Motor neuron (in vitro differentiated cells): ENCODE measurements at regions not wholly inside any gene's neighbourhood (a gene's known extent, or its start where the extent isn't known, plus 50 kb on each side); places are given as distances from the start of the nearest gene placed in this dataset.
"Not testable (repeated sequence)": the region's sequence is repeated elsewhere in the genome, so short reads cannot be mapped to it uniquely, and the experiment has no call there.

ENCODE experiments used
- ATAC-seq, 8 experiments: fragments of 200-7000 bp; cut with Tn5 transposase; replicated peaks in 6 of 8; 2 replicates each; pipeline ENCODE4 v1.8.0; 2021; ENCODE audit warnings: mild to moderate bottlenecking in 8 of 8, moderate library complexity in 8 of 8
- H3K27ac ChIP-seq, 2 donors: fragments of 250-450 bp; sonication (Bioruptor Pico); 2 replicates each; pipeline ENCODE4 v1.9.0; 2021; ENCODE audit warnings: antibody characterized with exemption in 2 of 2, mild to moderate bottlenecking in 2 of 2, moderate library complexity in 1 of 2
- H3K4me1 ChIP-seq, 2 donors: fragments of 250-450 bp; sonication (Bioruptor Pico); replicated peaks in 1 of 2; 2 replicates each; pipeline ENCODE4 v1.6.1; 2021; ENCODE audit warnings: antibody characterized with exemption in 2 of 2, mild to moderate bottlenecking in 2 of 2, moderate library complexity in 1 of 2
- H3K4me3 ChIP-seq, 5 donors: fragments of 250-450 bp; sonication (Bioruptor Pico); 2 replicates each; pipeline ENCODE4 v1.9.0; 2021; ENCODE audit warnings: antibody characterized with exemption in 5 of 5, mild to moderate bottlenecking in 5 of 5, moderate library complexity in 4 of 5
- WGBS, 10 experiments: fragments of 450-650 bp; shearing (Covaris generic); methylation state at CpG; one replicate each; pipeline ENCODE4 v1.0.0; 2022; 5-methylcytosine and 5-hydroxymethylcytosine counted together
- in situ Hi-C, 9 experiments: fragments of 400-800 bp; cut with MboI; loops; one replicate each; pipeline ENCODE4 v1.15.0; 2021; ENCODE audit warnings: low sequenced_read_pairs in 9 of 9, low pct_unique_long_range_greater_than_20kb in 2 of 9; ENCODE audit not compliant: unreplicated experiment in 9 of 9

- Histone ChIP-seq H3K27ac (no peak overlapping the region), H3K4me3 (no peak overlapping the region), H3K4me1 (no peaks in the 10 kb centered on the region)
- no peak for ATAC-seq
- WGBS, 10 experiments, result 86 to 100% (median 100%) methylated on average over 1 of the region's 1 CpG; no CpG with 5 or more reads in 3 of the 10 experiments
- in situ Hi-C loops, result no loop called here
Observed at GRCh38 chr18:60246606-60247005, 126.0 kb downstream of the MC4R start.

GRCh38 chr18:60245096-60245495 lies 127.5 kb downstream of the MC4R start:
- no peak overlapping the region for H3K4me3 ChIP-seq
- in situ Hi-C loops, result no loop called here

GRCh38 chr18:60239024-60239710 lies 133.4 kb downstream of the MC4R start:
- ATAC-seq, H3K27ac ChIP-seq, H3K4me1 ChIP-seq, H3K4me3 ChIP-seq, in situ Hi-C loops: not testable (repeated sequence)
- 5 to 100% (median 73%) methylated on average over 1 to 4 of the region's 4 CpGs for WGBS, 10 experiments

More at GRCh38 chr18:60245096-60245495, 127.5 kb downstream of the MC4R start:
- H3K27ac ChIP-seq, result no peak overlapping the region
- 40 to 100% (median 92%) methylated on average over 1 to 4 of the region's 5 CpGs; no CpG with 5 or more reads in 2 of the 10 experiments for WGBS, 10 experiments
- H3K4me1 ChIP-seq, result no peaks in the 10 kb centered on the region
- ATAC-seq, result no peak

GRCh38 chr18:60235164-60235563 lies 137.4 kb downstream of the MC4R start:
- Histone ChIP-seq H3K4me3 (no peak overlapping the region), H3K4me1 (peaks cover 0 to 3% of the 10 kb centered on the region in 2 donors), H3K27ac (no peak overlapping the region)
- WGBS, 10 experiments, result 70 to 100% (median 89%) methylated on average over 1 to 3 of the region's 3 CpGs
- no peak for ATAC-seq
- in situ Hi-C loops, result no loop called here

GRCh38 chr18:60232541-60232940 lies 140.0 kb downstream of the MC4R start:
- peak in 2 of 8 experiments; percentile 30 to 37 for ATAC-seq
- Histone ChIP-seq H3K27ac (no peak overlapping the region), H3K4me1 (peaks cover 16 to 24% of the 10 kb centered on the region in 2 donors), H3K4me3 (no peak overlapping the region)
- in situ Hi-C loops, result no loop called here

GRCh38 chr18:60228609-60229595 lies 143.7 kb downstream of the MC4R start:
- no peak overlapping the region for H3K4me3 ChIP-seq
- peak overlapping the region in 1 of 2 donors; percentile 65 for H3K27ac ChIP-seq
- WGBS, 10 experiments, result 28 to 64% (median 38%) methylated on average over 3 to 8 of the region's 8 CpGs
- peaks cover 16 to 24% of the 10 kb centered on the region in 2 donors for H3K4me1 ChIP-seq
- in situ Hi-C loops, result no loop called here
- ATAC-seq, result peak in 5 of 8 experiments; percentile 95 to 96 (median 96)

- 0 to 83% (median 63%) methylated on average over 1 to 5 of the region's 5 CpGs for WGBS, 10 experiments
- no peak overlapping the region for H3K4me3 ChIP-seq
- no peaks in the 10 kb centered on the region for H3K4me1 ChIP-seq
- in situ Hi-C loops, result no loop called here
- no peak for ATAC-seq
- H3K27ac ChIP-seq, result no peak overlapping the region
Observed at GRCh38 chr18:60215432-60215831, 157.1 kb downstream of the MC4R start.

- Histone ChIP-seq H3K4me3 (no peak overlapping the region), H3K4me1 (no peaks in the 10 kb centered on the region), H3K27ac (no peak overlapping the region)
- no peak for ATAC-seq
- in situ Hi-C loops, result no loop called here
- WGBS, 10 experiments, result 0 to 86% (median 83%) methylated on average over 1 of the region's 1 CpG; no CpG with 5 or more reads in 3 of the 10 experiments
Observed at GRCh38 chr18:60209042-60209441, 163.5 kb downstream of the MC4R start.

- no peaks in the 10 kb centered on the region for H3K4me1 ChIP-seq
- in situ Hi-C loops, result no loop called here
- H3K27ac ChIP-seq, result no peak overlapping the region
- peak in 6 of 8 experiments; percentile 24 to 82 (median 58) for ATAC-seq
- 17 to 100% (median 82%) methylated on average over 1 of the region's 1 CpG; no CpG with 5 or more reads in 2 of the 10 experiments for WGBS, 10 experiments
- no peak overlapping the region for H3K4me3 ChIP-seq
Observed at GRCh38 chr18:60202708-60203107, 169.9 kb downstream of the MC4R start.

GRCh38 chr18:60200558-60200957 lies 172.0 kb downstream of the MC4R start:
- no peaks in the 10 kb centered on the region for H3K4me1 ChIP-seq
- H3K27ac ChIP-seq, result no peak overlapping the region
- ATAC-seq, result no peak
- no peak overlapping the region for H3K4me3 ChIP-seq
- in situ Hi-C loops, result no loop called here
- WGBS, 10 experiments, result 92 to 100% (median 100%) methylated on average over 1 to 2 of the region's 2 CpGs; no CpG with 5 or more reads in 7 of the 10 experiments

GRCh38 chr18:60199505-60199904 lies 173.1 kb downstream of the MC4R start:
- H3K4me3 ChIP-seq, result no peak overlapping the region
- WGBS, 10 experiments, result 0 to 100% (median 83%) methylated on average over 1 of the region's 1 CpG; no CpG with 5 or more reads in 2 of the 10 experiments
- in situ Hi-C loops, result no loop called here
- no peak for ATAC-seq
- no peaks in the 10 kb centered on the region for H3K4me1 ChIP-seq
- H3K27ac ChIP-seq, result no peak overlapping the region

- H3K27ac ChIP-seq, result no peak overlapping the region
Observed at GRCh38 chr18:60197671-60198462, 174.7 kb downstream of the MC4R start.

More at GRCh38 chr18:60197671-60198462, 174.7 kb downstream of the MC4R start:
- Histone ChIP-seq H3K4me1 (no peaks in the 10 kb centered on the region), H3K4me3 (no peak overlapping the region)
- in situ Hi-C loops, result no loop called here
- 0 to 86% (median 6%) methylated on average over 1 to 3 of the region's 3 CpGs; no CpG with 5 or more reads in 3 of the 10 experiments for WGBS, 10 experiments
- ATAC-seq, result peak in 7 of 8 experiments; percentile 36 to 84 (median 81)
